Suprapubic skin (tissue), 4 donors: ENCODE measurements at regions not wholly inside any gene's neighbourhood (a gene's known extent, or its start where the extent isn't known, plus 50 kb on each side); places are given as distances from the start of the nearest gene placed in this dataset.

ENCODE experiments used
- CTCF ChIP-seq, 2 donors: fragments of 200-600 bp in 1 of 2; fragments of 450-650 bp in 1 of 2; sonication (generic) in 1 of 2; IDR thresholded peaks; one replicate each; pipeline ENCODE4 v1.5.1; 2016 to 2019; ENCODE audit warnings: antibody characterized with exemption in 2 of 2, mild to moderate bottlenecking in 1 of 2, moderate library complexity in 1 of 2
- EP300 ChIP-seq: sonication (generic); formaldehyde crosslinking; IDR thresholded peaks from one replicate; pipeline ENCODE4 v1.6.1; 2017; ENCODE audit warnings: antibody characterized with exemption
- POLR2AphosphoS5 ChIP-seq, 3 donors: sonication (generic); formaldehyde crosslinking; IDR thresholded peaks; one replicate each; pipeline ENCODE4 v1.6.1; 2017; ENCODE audit warnings: antibody characterized with exemption in 3 of 3

GRCh38 chr13:40013554-40013953 lies 358.1 kb downstream of the COG6 start:
- TF ChIP-seq CTCF (IDR thresholded peaks at IDR 0.05), result no peak
- no peak for TF ChIP-seq EP300
- no peak for TF ChIP-seq POLR2AphosphoS5 (IDR thresholded peaks at IDR 0.05)
